Endothelial cell of umbilical vein (primary cell): ENCODE measurements at regions not wholly inside any gene's neighbourhood (a gene's known extent, or its start where the extent isn't known, plus 50 kb on each side); places are given as distances from the start of the nearest gene placed in this dataset.

Experiments
- BruUV-seq: library from RNA; stranded (reverse); fragments of 400-500 nt; replicated peaks from 2 replicates; lab custom pipeline; 2021; lab: Mats Ljungman, UMichigan
- CTCF ChIA-PET: fragments of 300-600, 350-600 bp; sonication (Branson Sonifier 250); formaldehyde crosslinking; loops from one replicate; lab custom pipeline; 2021; ENCODE audit warnings: antibody characterized with exemption, inconsistent platforms; lab: Charles Lee
- POLR2A ChIA-PET: fragments of 300-600, 350-600 bp; sonication (Branson Sonifier 250); formaldehyde crosslinking; loops from one replicate; lab custom pipeline; 2021; ENCODE audit warnings: antibody characterized with exemption, inconsistent platforms; lab: Charles Lee
- DNase-seq: peaks from one replicate; pipeline ENCODE4 v3.0.0-alpha.2; 2011; ENCODE audit warnings: low read depth, low spot score
- FAIRE-seq: peaks from 2 replicates; lab custom pipeline; 2011; peaks lifted over from hg19 to GRCh38; lab: Jason Lieb, UNC
- H2AFZ ChIP-seq: 2 replicates; pipeline ENCODE4 v1.6.0; 2012; ENCODE audit warnings: low read depth, low read length, control low read depth, inconsistent platforms
- H3K27ac ChIP-seq: 2 replicates; pipeline ENCODE4 v1.5.1; 2011; ENCODE audit warnings: low read depth, mild to moderate bottlenecking, control low read depth, low read length, moderate library complexity; ENCODE audit not compliant: insufficient read depth
- H3K27me3 ChIP-seq, 2 experiments: 2 replicates each; pipeline versions ENCODE4 v1.6.0 to v1.6.1; 2011; ENCODE audit warnings: low read length in 2 of 2, mixed read lengths in 1 of 2; ENCODE audit not compliant: control insufficient read depth in 2 of 2, insufficient read depth in 2 of 2
- H3K36me3 ChIP-seq, 2 experiments: 2 replicates in 1 of 2; 3 replicates in 1 of 2; pipeline ENCODE4 v1.5.1; 2011; ENCODE audit warnings: low read length in 2 of 2, mild to moderate bottlenecking in 1 of 2, moderate library complexity in 1 of 2; ENCODE audit not compliant: control insufficient read depth in 2 of 2, insufficient read depth in 2 of 2; ENCODE audit errors: extremely low read depth in 1 of 2
- H3K4me1 ChIP-seq: 3 replicates; pipeline ENCODE4 v1.5.1; 2011; ENCODE audit warnings: mild to moderate bottlenecking, low read length; ENCODE audit not compliant: control insufficient read depth, insufficient read depth; ENCODE audit errors: extremely low read depth
- H3K4me2 ChIP-seq: 2 replicates; pipeline ENCODE4 v1.6.1; 2011; ENCODE audit warnings: low read length, control low read depth, mixed read lengths; ENCODE audit not compliant: insufficient read depth
- H3K4me3 ChIP-seq, 3 experiments: fragments of 200-600 bp in 1 of 3; sonication (generic), shearing (Covaris generic) in 1 of 3; replicated peaks in 1 of 3; 2 replicates each; pipeline ENCODE4 v1.5.1; 2011 to 2016; ENCODE audit warnings: control low read depth in 3 of 3, low read length in 3 of 3, mild to moderate bottlenecking in 2 of 3, inconsistent platforms in 1 of 3, low read depth in 1 of 3, moderate library complexity in 1 of 3; ENCODE audit not compliant: insufficient read depth in 1 of 3
- H3K79me2 ChIP-seq: 2 replicates; pipeline ENCODE4 v1.6.0; 2012; ENCODE audit warnings: low read length, inconsistent platforms; ENCODE audit not compliant: control insufficient read depth, insufficient read depth
- H3K9ac ChIP-seq: replicated peaks from 2 replicates; pipeline ENCODE3; 2011; ENCODE audit warnings: low read length, control low read depth; ENCODE audit not compliant: insufficient read depth; ENCODE audit errors: extremely low read depth
- H3K9me1 ChIP-seq: replicated peaks from 3 replicates; pipeline ENCODE4 v1.6.0; 2011; ENCODE audit warnings: mild to moderate bottlenecking, low read length; ENCODE audit not compliant: control insufficient read depth, insufficient read depth; ENCODE audit errors: extremely low read depth
- H3K9me3 ChIP-seq: replicated peaks from 2 replicates; pipeline ENCODE4 v1.5.1; 2012; ENCODE audit warnings: low read length, inconsistent platforms; ENCODE audit not compliant: control insufficient read depth, insufficient read depth
- H4K20me1 ChIP-seq: replicated peaks from 2 replicates; pipeline ENCODE3; 2011; ENCODE audit warnings: mild to moderate bottlenecking, low read length; ENCODE audit not compliant: control insufficient read depth, insufficient read depth; ENCODE audit errors: extremely low read depth
- CTCF ChIP-seq, 2 donors: IDR thresholded peaks; 1 replicate in 1 of 2; 2 replicates in 1 of 2; pipeline ENCODE4 v1.5.1; 2011; ENCODE audit warnings: low read length in 2 of 2, mild to moderate bottlenecking in 2 of 2, moderate library complexity in 2 of 2, control low read depth in 1 of 2, inconsistent platforms in 1 of 2, low read depth in 1 of 2; ENCODE audit not compliant: insufficient read depth in 1 of 2; ENCODE audit errors: extremely low read depth in 1 of 2
- EZH2 ChIP-seq: IDR thresholded peaks from 2 replicates; pipeline ENCODE4 v1.6.1; 2012; ENCODE audit warnings: borderline replicate concordance, low read depth, mild to moderate bottlenecking, moderate library complexity, low read length, inconsistent platforms; ENCODE audit not compliant: severe bottlenecking
- FOS ChIP-seq: IDR thresholded peaks from 2 replicates; pipeline ENCODE4 v1.6.1; 2011; ENCODE audit warnings: mild to moderate bottlenecking, low read length, moderate library complexity, borderline replicate concordance; ENCODE audit not compliant: insufficient read depth
- GATA2 ChIP-seq: IDR thresholded peaks from 2 replicates; pipeline ENCODE4 v1.7.0; 2011; ENCODE audit warnings: low read depth, mild to moderate bottlenecking, moderate library complexity, mixed read lengths, low read length; ENCODE audit not compliant: insufficient read length, insufficient read depth
- JUN ChIP-seq: IDR thresholded peaks from 2 replicates; pipeline ENCODE4 v1.6.1; 2011; ENCODE audit warnings: borderline replicate concordance, low read depth; ENCODE audit not compliant: insufficient read length, insufficient read depth
- MAX ChIP-seq: IDR thresholded peaks from 2 replicates; pipeline ENCODE4 v1.6.1; 2011; ENCODE audit not compliant: insufficient read depth, insufficient read length
- MYC ChIP-seq: IDR thresholded peaks from one replicate; pipeline ENCODE4 v1.6.1; 2011; ENCODE audit warnings: mild to moderate bottlenecking, low read depth, low read length
- POLR2A ChIP-seq: IDR thresholded peaks from 2 replicates; pipeline ENCODE4 v1.6.1; 2012; ENCODE audit warnings: low read depth, mild to moderate bottlenecking, control low read depth, low read length
- POLR2AphosphoS5 ChIP-seq: IDR thresholded peaks from 2 replicates; pipeline ENCODE4 v1.6.1; 2012; ENCODE audit warnings: low read depth, mild to moderate bottlenecking, control low read depth, low read length, moderate library complexity; ENCODE audit not compliant: insufficient read depth
- dilution Hi-C: fragments of 300-500 bp; cut with MboI; formaldehyde crosslinking; loops from one replicate; pipeline ENCODE4 v1.15.0; 2019; ENCODE audit warnings: low sequenced_read_pairs; ENCODE audit not compliant: extremely low pct_ligation_motif_present
- intact Hi-C: fragments of 100-400 bp; cut with micrococcal nuclease; formaldehyde crosslinking; loops from one replicate; pipeline ENCODE4 v1.10.0; 2022

- no peak overlapping the region for H2AFZ ChIP-seq
- no peaks in the 10 kb centered on the region for H3K36me3 ChIP-seq
- no TSS peak for BruUV-seq
- H4K20me1 ChIP-seq: no peaks in the 10 kb centered on the region
- no peaks in the 10 kb centered on the region for H3K79me2 ChIP-seq
- DNase-seq (no peak), FAIRE-seq (no peak)
- CTCF ChIA-PET: no interaction called here
- no peaks in the 10 kb centered on the region for H3K27me3 ChIP-seq
- intact Hi-C loops: no loop called here
- no peak overlapping the region for H3K4me3 ChIP-seq
- H3K27ac ChIP-seq: no peak overlapping the region
- H3K9me3 ChIP-seq: no peaks in the 10 kb centered on the region
- dilution Hi-C loops: no loop called here
- no peak for TF ChIP-seq CTCF (IDR thresholded peaks at IDR 0.05; ENCODE audit: extremely low read depth in 1 of 2, insufficient read depth in 1 of 2, low read depth in 1 of 2, low read length in 2 of 2)
- TF ChIP-seq MYC: no peak
- TF ChIP-seq FOS: no peak
- TF ChIP-seq POLR2AphosphoS5: no peak
- TF ChIP-seq JUN: no peak
- no peak for TF ChIP-seq MAX
- TF ChIP-seq POLR2A: no peak
- no peak for TF ChIP-seq EZH2
- TF ChIP-seq GATA2: no peak
- H3K4me1 ChIP-seq: no peaks in the 10 kb centered on the region
- H3K9ac ChIP-seq: no peak overlapping the region
- no peak overlapping the region for H3K4me2 ChIP-seq
- POLR2A ChIA-PET: no interaction called here
- H3K9me1 ChIP-seq: no peaks in the 10 kb centered on the region
Observed at GRCh38 chr2:210816769-210817168, 260.4 kb downstream of the CPS1 start.
